ENCODE measurements at regions not wholly inside any gene's neighbourhood (a gene's known extent, or its start where the extent isn't known, plus 50 kb on each side); places are given as distances from the start of the nearest gene placed in this dataset.
A peak's percentile ranks its signal among the peaks of the same experiment; 100 is the strongest.

GRCh38 chr18:8478968-8479370 is 130.3 kb upstream of the RAB12 start:
- Mint-ChIP-seq H3K4me1 (ENCODE audit: low read depth, unreplicated experiment) (no peaks in the 10 kb centered on the region), H3K4me3 (ENCODE audit: unreplicated experiment) (no peak overlapping the region), H3K9me3 (ENCODE audit: unreplicated experiment) (peaks cover 4% of the 10 kb centered on the region), H3K27ac (ENCODE audit: unreplicated experiment) (no peak overlapping the region), H3K36me3 (ENCODE audit: low read depth, unreplicated experiment) (no peaks in the 10 kb centered on the region), H3K27me3 (ENCODE audit: low read depth, unreplicated experiment) (peaks cover 25% of the 10 kb centered on the region)
- no peak for FAIRE-seq
- Histone ChIP-seq H4K20me1 (ENCODE audit: insufficient read depth, low read length) (no peaks in the 10 kb centered on the region), H3K27ac (ENCODE audit: low read depth, low read length) (no peak overlapping the region), H3K9me3 (ENCODE audit: insufficient read depth, low read depth, low read length) (no peaks in the 10 kb centered on the region), H3K27me3 (ENCODE audit: insufficient read depth, low read length) (peaks cover 4% of the 10 kb centered on the region), H3K4me2 (ENCODE audit: low read length) (no peak overlapping the region), H3K79me2 (ENCODE audit: insufficient read depth, low read length) (no peaks in the 10 kb centered on the region), H2AFZ (ENCODE audit: low read depth, low read length) (no peak overlapping the region), H3K4me1 (ENCODE audit: insufficient read depth, low read length) (no peaks in the 10 kb centered on the region), H3K36me3 (ENCODE audit: insufficient read depth, low read length) (no peaks in the 10 kb centered on the region), H3K9ac (ENCODE audit: low read length) (no peak overlapping the region), H3K4me3 (ENCODE audit: insufficient read depth, low read depth, low read length) (no peak overlapping the region)
- DNase-seq (ENCODE audit: low read depth), result no peak
- TF ChIP-seq, protein P1, sequence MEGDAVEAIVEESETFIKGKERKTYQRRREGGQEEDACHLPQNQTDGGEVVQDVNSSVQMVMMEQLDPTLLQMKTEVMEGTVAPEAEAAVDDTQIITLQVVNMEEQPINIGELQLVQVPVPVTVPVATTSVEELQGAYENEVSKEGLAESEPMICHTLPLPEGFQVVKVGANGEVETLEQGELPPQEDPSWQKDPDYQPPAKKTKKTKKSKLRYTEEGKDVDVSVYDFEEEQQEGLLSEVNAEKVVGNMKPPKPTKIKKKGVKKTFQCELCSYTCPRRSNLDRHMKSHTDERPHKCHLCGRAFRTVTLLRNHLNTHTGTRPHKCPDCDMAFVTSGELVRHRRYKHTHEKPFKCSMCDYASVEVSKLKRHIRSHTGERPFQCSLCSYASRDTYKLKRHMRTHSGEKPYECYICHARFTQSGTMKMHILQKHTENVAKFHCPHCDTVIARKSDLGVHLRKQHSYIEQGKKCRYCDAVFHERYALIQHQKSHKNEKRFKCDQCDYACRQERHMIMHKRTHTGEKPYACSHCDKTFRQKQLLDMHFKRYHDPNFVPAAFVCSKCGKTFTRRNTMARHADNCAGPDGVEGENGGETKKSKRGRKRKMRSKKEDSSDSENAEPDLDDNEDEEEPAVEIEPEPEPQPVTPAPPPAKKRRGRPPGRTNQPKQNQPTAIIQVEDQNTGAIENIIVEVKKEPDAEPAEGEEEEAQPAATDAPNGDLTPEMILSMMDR (IDR thresholded peaks at IDR 0.05; ENCODE audit: insufficient read depth, low read depth, low read length), result no peak
- no peak for TF ChIP-seq EZH2 (IDR thresholded peaks at IDR 0.05; ENCODE audit: insufficient read depth, low read length)

- no peaks in the 10 kb centered on the region for H4K20me1 ChIP-seq (ENCODE audit: insufficient read depth, low read length)
- H3K27ac ChIP-seq (ENCODE audit: low read depth, low read length), result no peak overlapping the region
- H3K36me3 ChIP-seq (ENCODE audit: insufficient read depth, low read length), result no peaks in the 10 kb centered on the region
- DNase-seq (ENCODE audit: low read depth) (no peak), FAIRE-seq (no peak)
- no peaks in the 10 kb centered on the region for H3K9me3 ChIP-seq (ENCODE audit: insufficient read depth, low read depth, low read length)
- Mint-ChIP-seq H3K4me3 (ENCODE audit: unreplicated experiment) (no peak overlapping the region), H3K9me3 (ENCODE audit: unreplicated experiment) (peaks cover 4% of the 10 kb centered on the region), H3K27me3 (ENCODE audit: low read depth, unreplicated experiment) (peaks cover 25% of the 10 kb centered on the region), H3K4me1 (ENCODE audit: low read depth, unreplicated experiment) (no peaks in the 10 kb centered on the region), H3K36me3 (ENCODE audit: low read depth, unreplicated experiment) (no peaks in the 10 kb centered on the region), H3K27ac (ENCODE audit: unreplicated experiment) (no peak overlapping the region)
- H2AFZ ChIP-seq (ENCODE audit: low read depth, low read length), result no peak overlapping the region
- H3K4me1 ChIP-seq (ENCODE audit: insufficient read depth, low read length), result no peaks in the 10 kb centered on the region
- peaks cover 4% of the 10 kb centered on the region for H3K27me3 ChIP-seq (ENCODE audit: insufficient read depth, low read length)
- H3K4me2 ChIP-seq (ENCODE audit: low read length), result no peak overlapping the region
- H3K79me2 ChIP-seq (ENCODE audit: insufficient read depth, low read length), result no peaks in the 10 kb centered on the region
- no peak overlapping the region for H3K4me3 ChIP-seq (ENCODE audit: insufficient read depth, low read depth, low read length)
- no peak overlapping the region for H3K9ac ChIP-seq (ENCODE audit: low read length)
- TF ChIP-seq, protein P1 (IDR thresholded peaks at IDR 0.05; ENCODE audit: insufficient read depth, low read depth, low read length), result no peak
- no peak for TF ChIP-seq EZH2 (IDR thresholded peaks at IDR 0.05; ENCODE audit: insufficient read depth, low read length)
Observed at GRCh38 chr18:8479789-8480188, 129.4 kb upstream of the RAB12 start.

- Histone ChIP-seq H3K9ac (ENCODE audit: low read length) (no peak overlapping the region), H3K27ac (ENCODE audit: low read depth, low read length) (no peak overlapping the region), H4K20me1 (ENCODE audit: insufficient read depth, low read length) (no peaks in the 10 kb centered on the region), H2AFZ (ENCODE audit: low read depth, low read length) (peak overlapping the region; percentile 39), H3K79me2 (ENCODE audit: insufficient read depth, low read length) (no peaks in the 10 kb centered on the region), H3K9me3 (ENCODE audit: insufficient read depth, low read depth, low read length) (no peaks in the 10 kb centered on the region), H3K4me2 (ENCODE audit: low read length) (no peak overlapping the region), H3K36me3 (ENCODE audit: insufficient read depth, low read length) (no peaks in the 10 kb centered on the region), H3K27me3 (ENCODE audit: insufficient read depth, low read length) (peaks cover 4% of the 10 kb centered on the region), H3K4me3 (ENCODE audit: insufficient read depth, low read depth, low read length) (no peak overlapping the region), H3K4me1 (ENCODE audit: insufficient read depth, low read length) (no peaks in the 10 kb centered on the region)
- no peaks in the 10 kb centered on the region for H3K36me3 Mint-ChIP-seq (ENCODE audit: low read depth, unreplicated experiment)
- peak; percentile 93 for FAIRE-seq
- no peak overlapping the region for H3K4me3 Mint-ChIP-seq (ENCODE audit: unreplicated experiment)
- H3K4me1 Mint-ChIP-seq (ENCODE audit: low read depth, unreplicated experiment), result no peaks in the 10 kb centered on the region
- TF ChIP-seq, protein P1 (IDR thresholded peaks at IDR 0.05; ENCODE audit: insufficient read depth, low read depth, low read length), result peak; percentile 69
- no peak for TF ChIP-seq EZH2 (IDR thresholded peaks at IDR 0.05; ENCODE audit: insufficient read depth, low read length)
- H3K27me3 Mint-ChIP-seq (ENCODE audit: low read depth, unreplicated experiment), result peaks cover 23% of the 10 kb centered on the region
- H3K27ac Mint-ChIP-seq (ENCODE audit: unreplicated experiment), result no peak overlapping the region
- peak; percentile 30 for DNase-seq (ENCODE audit: low read depth)
- H3K9me3 Mint-ChIP-seq (ENCODE audit: unreplicated experiment), result peaks cover 4% of the 10 kb centered on the region
Observed at GRCh38 chr18:8480506-8481328, 128.5 kb upstream of the RAB12 start.
